PFSK-1 (cell line): ENCODE measurements at regions not wholly inside any gene's neighbourhood (a gene's known extent, or its start where the extent isn't known, plus 50 kb on each side); places are given as distances from the start of the nearest gene placed in this dataset.

Source experiments
- POLR2AphosphoS5 ChIP-seq: IDR thresholded peaks from 2 replicates; pipeline ENCODE4 v1.6.1; 2012; ENCODE audit warnings: low read depth, mild to moderate bottlenecking, control low read depth, low read length, moderate library complexity
- TAF1 ChIP-seq: IDR thresholded peaks from 2 replicates; pipeline ENCODE4 v1.6.1; 2012; ENCODE audit warnings: low read length, control low read depth, borderline replicate concordance; ENCODE audit not compliant: insufficient read depth
- TF ChIP-seq, protein P1 (sequence below), 2 experiments: IDR thresholded peaks; 2 replicates each; pipeline versions ENCODE4 v1.6.1 to v1.8.0; 2011 to 2012; ENCODE audit warnings: low read depth in 2 of 2, low read length in 2 of 2, control low read depth in 1 of 2, inconsistent platforms in 1 of 2, mild to moderate bottlenecking in 1 of 2, moderate library complexity in 1 of 2; ENCODE audit not compliant: insufficient read depth in 1 of 2

DNA sequence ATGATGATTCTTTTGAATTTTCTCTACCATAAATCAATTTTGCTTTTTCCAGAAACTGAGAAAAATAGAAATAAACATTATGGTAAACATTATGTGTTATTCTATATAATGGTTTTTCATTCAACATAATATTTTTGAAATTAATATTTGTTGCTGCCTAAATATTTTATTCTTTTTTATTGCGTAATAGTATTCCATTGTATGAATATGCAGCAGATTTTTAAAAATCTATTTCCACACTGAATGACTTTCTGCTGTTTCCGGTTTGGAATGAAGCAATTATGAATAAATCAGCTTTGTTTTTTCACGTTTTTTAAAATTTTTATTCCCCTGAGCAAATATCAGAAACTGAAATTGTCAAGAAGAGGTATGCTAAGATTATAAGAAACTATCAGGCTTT is 335.2 kb upstream of the KCND2 start:
- TF ChIP-seq, protein P1, sequence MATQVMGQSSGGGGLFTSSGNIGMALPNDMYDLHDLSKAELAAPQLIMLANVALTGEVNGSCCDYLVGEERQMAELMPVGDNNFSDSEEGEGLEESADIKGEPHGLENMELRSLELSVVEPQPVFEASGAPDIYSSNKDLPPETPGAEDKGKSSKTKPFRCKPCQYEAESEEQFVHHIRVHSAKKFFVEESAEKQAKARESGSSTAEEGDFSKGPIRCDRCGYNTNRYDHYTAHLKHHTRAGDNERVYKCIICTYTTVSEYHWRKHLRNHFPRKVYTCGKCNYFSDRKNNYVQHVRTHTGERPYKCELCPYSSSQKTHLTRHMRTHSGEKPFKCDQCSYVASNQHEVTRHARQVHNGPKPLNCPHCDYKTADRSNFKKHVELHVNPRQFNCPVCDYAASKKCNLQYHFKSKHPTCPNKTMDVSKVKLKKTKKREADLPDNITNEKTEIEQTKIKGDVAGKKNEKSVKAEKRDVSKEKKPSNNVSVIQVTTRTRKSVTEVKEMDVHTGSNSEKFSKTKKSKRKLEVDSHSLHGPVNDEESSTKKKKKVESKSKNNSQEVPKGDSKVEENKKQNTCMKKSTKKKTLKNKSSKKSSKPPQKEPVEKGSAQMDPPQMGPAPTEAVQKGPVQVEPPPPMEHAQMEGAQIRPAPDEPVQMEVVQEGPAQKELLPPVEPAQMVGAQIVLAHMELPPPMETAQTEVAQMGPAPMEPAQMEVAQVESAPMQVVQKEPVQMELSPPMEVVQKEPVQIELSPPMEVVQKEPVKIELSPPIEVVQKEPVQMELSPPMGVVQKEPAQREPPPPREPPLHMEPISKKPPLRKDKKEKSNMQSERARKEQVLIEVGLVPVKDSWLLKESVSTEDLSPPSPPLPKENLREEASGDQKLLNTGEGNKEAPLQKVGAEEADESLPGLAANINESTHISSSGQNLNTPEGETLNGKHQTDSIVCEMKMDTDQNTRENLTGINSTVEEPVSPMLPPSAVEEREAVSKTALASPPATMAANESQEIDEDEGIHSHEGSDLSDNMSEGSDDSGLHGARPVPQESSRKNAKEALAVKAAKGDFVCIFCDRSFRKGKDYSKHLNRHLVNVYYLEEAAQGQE (IDR thresholded peaks at IDR 0.05; ENCODE audit: insufficient read depth in 1 of 2, low read depth in 2 of 2, low read length in 2 of 2) = no peak
- TF ChIP-seq POLR2AphosphoS5 (no peak), TAF1 (no peak)
